ENCODE measurements at regions not wholly inside any gene's neighbourhood (a gene's known extent, or its start where the extent isn't known, plus 50 kb on each side); places are given as distances from the start of the nearest gene placed in this dataset.

DNA sequence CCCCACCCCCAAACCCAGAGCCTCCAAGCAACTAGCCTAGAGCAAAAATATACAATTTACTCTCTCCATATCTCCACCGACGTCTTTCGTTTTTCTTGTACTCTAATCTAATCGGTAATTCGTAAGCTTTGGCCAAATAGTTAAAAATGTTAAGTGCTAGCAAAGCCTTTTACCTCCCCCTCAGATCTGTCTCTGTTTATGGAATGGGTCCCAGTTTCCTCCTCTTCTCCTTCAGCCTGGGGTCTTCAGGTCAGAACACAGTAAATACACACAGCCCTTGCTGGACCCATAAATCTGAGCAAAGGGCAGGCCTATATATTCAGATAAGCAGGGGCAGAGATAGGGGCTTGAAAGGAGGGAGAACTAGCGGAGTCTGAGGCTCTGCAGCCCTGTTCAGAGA is 267.4 kb downstream of the MEIS1 start:
- DNase-seq (ENCODE audit: missing footprints): no peak
- no peak for ATAC-seq
- intact Hi-C loops (cut with DNase I): no loop called here

DNA sequence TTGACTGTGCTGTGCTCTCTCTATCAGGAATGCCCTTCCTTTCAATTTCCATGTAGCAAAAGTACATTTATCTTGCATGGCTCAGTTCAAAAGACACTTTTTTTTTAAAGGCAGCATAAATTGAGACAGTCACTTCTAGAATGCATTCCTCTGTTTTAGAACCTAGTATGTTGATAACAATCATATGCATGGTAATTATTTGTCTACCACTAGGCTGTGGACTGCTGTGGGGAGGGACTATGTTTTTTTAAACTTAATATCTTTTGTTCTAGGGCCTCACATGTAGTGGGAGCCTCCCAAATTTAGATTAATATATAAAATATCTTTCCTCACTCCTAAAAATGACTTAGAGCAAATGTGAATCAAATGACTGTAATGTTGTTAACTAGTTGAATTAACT is 269.9 kb downstream of the MEIS1 start:
- DNase-seq (ENCODE audit: missing footprints) (no peak), ATAC-seq (no peak)
- intact Hi-C loops (cut with DNase I): no loop called here

DNA sequence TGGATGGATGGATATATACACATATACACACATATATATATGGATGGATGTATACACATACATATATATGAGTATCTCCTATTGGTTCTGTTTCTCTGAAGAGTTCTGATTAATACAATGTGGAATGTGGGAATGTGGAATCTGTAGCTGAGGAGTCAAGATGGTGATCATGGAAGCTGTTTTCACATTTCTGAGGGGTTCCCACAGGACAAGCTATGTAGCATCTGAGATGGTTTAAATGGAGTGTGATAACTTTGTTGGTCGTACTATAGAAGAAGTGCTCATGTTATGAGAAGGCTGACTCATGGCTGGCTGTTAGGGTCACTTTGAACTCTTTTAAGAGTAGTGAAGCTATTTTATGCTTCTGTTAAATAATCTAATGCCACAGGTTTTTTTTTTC is 279.7 kb downstream of the MEIS1 start:
- ATAC-seq: no peak
- intact Hi-C loops (cut with DNase I): no loop called here

DNA sequence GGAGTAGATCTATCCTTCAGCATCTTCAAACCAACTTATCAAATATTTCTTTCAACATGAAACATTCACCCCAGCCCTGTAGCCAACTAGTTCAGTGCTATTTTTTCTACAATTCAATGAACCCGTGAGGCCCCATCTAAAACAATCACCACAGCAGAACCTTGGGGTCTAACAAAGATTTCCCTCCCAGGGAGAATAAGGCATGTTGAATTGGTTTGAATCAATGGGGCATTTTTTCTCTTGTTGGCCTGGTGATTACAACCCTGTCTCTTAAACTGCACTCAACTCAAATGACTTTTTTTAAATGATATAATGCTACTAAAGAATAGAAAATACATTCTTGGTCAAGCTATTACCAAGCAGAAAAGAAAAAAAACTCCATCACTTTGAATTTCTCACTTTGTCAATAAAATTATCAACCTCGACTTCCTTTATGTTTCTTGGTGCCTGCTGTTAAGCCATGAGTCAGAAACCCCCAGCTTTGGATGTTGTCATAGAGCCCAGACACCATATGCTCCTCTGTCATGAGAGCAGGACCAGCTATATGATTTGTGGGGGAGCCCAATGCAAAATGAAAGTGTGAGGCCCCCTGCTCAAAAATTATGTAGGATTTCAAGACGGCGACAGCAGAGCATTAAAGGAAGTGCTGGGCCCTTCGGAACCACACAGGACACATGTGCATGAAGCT is 282.4 kb downstream of the MEIS1 start:
- DNase-seq (ENCODE audit: missing footprints) (no peak), ATAC-seq (no peak)
- intact Hi-C loops (cut with DNase I): no loop called here

More for the DNA sequence above, 279.7 kb downstream of the MEIS1 start:
- no peak for DNase-seq (ENCODE audit: missing footprints)

DNA sequence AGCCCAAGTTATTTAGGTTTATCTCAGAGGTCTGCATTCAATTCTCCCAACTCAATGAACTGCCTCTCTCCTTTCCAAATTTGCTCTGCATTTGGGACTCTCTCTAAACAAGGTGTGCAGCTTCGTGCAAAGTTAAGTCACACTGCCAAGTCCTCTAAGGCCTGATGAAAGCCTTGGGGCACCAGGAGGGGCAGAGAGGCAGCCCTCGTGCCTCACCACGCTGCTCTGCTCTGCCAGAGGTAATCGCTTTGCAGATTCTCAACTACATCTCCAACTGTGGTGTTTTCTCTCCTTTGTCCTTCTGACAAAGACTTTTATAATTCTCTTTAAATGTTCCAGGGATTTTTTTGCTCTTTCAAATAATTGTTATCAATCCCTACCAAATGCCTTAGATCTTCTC is 283.0 kb downstream of the MEIS1 start:
- DNase-seq (ENCODE audit: missing footprints) (no peak), ATAC-seq (no peak)
- intact Hi-C loops (cut with DNase I): no loop called here

DNA sequence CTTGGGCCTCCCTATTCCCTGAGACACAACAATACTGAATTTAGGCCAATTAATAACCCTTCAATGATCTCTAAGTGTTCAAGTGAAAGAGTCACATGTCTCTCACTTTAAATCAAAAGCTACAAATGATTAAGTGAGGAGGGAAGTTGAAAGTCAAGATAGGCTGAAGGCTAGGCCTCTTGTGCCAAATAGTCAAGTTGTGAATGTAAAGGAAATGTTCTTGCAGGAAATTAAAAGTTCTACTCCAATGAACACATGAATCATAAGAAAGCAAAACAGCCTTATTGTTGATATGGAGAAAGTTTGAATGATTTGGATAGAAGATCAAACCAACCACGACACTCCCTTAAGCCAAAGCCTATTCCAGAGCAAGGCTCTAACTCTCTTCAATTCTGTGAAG is 286.9 kb downstream of the MEIS1 start:
- intact Hi-C loops (cut with DNase I): no loop called here
- no peak for DNase-seq (ENCODE audit: missing footprints)
- no peak for ATAC-seq

DNA sequence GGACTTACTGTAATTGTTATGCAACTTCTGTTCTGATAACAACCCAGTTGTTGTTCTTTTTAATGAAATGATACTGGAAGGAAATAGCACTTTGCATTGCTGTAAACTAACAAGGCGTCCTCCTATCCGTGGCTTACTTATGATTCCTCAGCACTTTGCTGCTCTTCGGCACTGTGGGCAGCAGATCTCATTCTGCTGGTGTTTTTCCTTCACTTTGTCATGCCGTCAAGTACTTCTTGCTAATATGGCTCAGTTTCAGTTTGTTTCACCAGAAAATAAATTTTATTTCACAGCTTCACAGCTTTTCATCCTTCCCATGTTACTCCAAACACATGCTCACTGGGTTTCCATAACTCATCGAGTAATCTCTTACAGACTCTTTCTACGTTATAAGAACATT is 289.3 kb downstream of the MEIS1 start:
- intact Hi-C loops (cut with DNase I): no loop called here
- DNase-seq (ENCODE audit: missing footprints) (no peak), ATAC-seq (no peak)

DNA sequence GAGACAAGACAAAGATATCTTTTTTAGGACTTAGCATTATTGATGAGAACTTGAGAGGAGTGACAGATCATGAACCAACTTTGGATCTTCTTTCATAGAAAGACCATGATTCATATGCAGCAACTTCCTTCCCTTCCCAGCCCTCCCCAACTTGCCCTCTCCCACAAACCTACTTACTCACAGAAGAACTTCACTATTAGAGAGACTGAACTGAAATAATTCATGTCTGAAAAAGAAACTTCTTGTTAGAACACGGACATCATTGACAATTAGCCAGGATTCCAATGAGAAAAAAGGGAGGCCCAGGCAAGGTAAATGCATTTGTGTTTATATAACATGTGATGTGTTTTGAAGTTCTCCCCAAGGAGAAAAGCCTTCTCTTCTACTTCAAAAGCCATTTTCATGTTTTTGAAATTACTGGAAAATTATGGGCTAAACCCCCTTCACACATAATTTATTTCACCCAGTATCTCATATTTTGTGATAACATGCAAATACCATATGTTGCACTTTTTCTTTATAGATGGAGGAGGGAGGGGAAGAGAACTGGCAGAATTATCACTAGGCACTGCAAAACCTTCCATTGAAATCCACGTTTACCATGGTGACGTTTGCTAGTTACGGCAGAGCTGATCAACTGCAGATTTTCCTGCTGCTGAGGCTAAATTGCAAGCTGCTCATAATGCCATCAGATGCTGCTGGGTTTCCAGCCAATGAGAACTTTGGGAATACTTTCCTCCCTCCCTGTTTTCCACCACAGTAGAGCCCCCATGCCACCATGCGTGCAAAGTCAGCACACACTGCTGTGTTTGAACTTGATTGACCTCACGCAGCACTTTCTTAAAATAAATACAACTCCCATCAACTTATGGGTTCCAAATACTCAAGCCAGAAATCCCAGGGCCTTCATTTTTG is 294.7 kb downstream of the MEIS1 start:
- DNase-seq (ENCODE audit: missing footprints) (no peak), ATAC-seq (no peak)
- intact Hi-C loops (cut with DNase I): no loop called here

DNA sequence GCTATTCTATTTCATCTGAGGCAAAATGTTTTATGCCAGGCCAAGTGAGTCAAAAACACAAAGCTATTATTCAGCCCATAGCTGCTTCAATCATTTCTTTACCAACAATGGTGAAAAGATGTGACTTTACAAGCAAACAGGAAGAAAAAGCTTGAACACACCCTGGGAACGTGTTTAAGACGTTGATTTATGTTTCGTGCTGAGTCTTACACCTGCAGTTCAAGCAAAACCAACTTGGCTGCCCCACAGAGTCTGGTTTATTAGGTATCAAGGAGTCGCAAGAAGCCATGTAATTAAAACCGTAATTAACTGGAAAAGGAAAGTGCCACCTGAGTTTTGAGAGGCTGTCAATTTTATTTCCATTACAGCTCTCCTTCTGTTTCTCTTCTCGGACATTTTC is 295.5 kb downstream of the MEIS1 start:
- DNase-seq (ENCODE audit: missing footprints) (no peak), ATAC-seq (no peak)
- intact Hi-C loops (cut with DNase I): no loop called here

DNA sequence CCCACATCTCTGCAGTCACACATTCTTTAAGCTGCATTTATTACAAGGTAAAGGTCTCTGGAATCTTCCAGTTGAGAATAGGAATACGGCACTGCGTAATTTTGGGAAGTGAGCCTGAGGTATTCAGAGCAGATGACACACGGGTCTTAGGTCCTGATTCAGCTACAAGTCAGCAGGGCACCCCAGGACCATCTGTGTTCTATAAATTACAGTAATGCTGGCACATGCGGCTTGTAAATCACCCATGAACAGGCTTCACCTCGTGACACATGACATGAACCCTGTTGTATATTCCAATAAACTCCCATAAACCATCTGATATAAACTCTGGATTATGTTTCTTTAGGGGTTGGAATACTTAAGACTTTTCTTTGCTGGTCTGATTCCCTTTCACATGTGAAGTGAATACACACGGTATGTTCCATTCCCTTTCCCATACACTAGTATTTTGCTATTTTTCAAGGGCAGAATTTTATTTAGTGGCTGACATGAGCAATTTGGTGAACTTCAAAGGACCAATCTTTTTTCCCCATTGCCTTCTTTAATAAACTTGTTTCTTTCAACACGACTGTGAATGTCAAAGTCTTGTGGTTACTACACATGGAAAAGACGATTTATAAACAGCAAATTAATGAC is 298.6 kb downstream of the MEIS1 start:
- ATAC-seq (no peak), DNase-seq (ENCODE audit: missing footprints) (no peak)
- intact Hi-C loops (cut with DNase I): no loop called here

DNA sequence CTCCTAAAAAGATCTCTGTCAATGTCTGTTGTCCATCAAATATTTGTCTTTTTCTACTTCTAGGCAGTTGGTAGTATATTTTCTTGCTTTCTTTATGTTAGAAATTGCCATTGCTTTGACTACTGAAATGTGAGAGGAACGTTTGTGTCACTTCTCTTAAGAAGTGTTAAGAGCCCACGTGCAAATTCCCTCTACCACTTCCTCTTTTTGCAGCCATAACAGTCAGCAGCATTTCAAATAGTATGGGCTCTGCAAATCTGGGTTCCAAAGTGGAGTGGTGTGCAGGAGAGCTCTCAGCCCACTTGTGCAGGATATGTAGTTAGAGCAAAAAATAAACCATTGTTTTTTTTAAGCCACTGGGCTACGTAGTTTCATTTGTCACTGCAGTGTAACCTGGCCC is 314.0 kb downstream of the MEIS1 start:
- intact Hi-C loops (cut with DNase I): no loop called here
- DNase-seq (ENCODE audit: missing footprints) (no peak), ATAC-seq (no peak)

DNA sequence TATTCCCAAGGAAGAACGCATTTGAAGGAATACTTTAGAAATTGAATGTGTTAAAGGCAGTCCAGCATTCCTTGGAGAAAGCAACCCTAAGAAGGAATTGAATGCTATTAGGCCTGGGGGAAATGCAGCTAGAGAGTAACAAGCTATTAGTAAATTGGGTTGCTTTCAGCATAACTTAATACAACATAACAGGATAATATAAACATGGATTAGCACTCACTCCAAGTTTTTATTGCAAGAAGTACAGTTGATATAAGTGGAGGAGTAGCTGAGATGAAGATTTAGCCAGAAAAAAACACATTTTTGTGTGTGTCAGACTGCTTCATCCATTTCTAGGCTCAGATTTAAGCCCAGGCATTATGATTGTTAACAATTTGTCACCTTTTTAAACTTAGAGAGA is 314.6 kb downstream of the MEIS1 start:
- intact Hi-C loops (cut with DNase I): no loop called here
- no peak for DNase-seq (ENCODE audit: missing footprints)
- no peak for ATAC-seq

DNA sequence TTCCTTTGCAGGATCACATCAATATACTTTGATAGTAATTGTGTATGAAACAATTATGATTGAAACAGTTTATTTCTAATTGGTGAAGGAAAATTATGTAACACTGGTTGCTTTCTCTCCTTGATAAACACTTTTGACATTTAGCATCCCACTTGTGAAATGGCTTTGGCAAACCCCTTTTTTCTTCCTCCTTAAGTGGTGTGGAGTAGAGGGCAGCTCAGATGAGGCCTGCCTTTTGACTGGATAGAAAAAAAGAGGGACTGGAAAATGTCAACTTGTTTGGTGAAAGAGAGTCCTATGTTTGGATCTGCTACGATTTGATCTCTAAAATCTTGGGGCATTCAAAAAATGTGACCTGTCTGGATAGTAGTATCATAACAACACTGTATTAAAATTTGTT is 318.3 kb downstream of the MEIS1 start:
- intact Hi-C loops (cut with DNase I): no loop called here
- DNase-seq (ENCODE audit: missing footprints): no peak
- no peak for ATAC-seq

DNA sequence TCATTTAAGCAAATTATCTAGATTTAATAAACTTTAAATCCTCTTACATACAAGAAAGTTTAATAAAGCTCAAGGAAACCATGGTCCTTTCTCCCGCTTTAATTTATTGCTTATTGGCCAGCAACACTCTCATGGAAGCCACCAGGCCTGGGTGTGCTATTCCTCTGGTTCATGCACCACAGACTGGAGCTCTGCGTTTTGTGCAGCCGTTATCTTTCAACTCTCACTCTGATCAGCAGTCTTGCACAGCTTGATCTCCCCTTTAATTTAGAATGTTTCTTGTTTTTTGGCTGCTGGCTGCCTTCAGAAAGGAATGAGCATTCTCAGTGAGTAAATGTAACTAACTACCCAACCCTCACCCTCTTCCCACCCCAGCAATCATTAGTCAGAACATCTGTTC is 318.7 kb downstream of the MEIS1 start:
- intact Hi-C loops (cut with DNase I): no loop called here
- no peak for DNase-seq (ENCODE audit: missing footprints)
- no peak for ATAC-seq

DNA sequence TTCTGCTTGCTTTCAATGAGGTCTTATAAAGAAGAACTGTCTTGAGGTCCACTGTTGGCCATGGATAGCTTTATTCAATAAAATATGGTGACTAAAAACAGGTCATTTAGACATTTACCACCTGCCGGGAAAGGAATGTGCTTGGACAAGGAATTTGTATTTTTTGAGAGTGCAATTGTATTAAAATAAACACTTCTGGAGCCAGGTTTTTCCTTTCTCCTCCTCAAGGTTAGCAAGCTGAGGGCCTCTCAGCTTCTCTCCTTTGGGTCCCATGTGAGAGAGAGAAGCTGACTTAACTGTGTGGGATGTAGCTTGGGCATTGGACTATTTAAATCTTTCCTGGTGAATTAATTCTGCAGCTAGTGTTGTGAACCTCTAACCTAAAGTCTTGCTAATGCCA is 321.0 kb downstream of the MEIS1 start:
- ATAC-seq (no peak), DNase-seq (ENCODE audit: missing footprints) (no peak)
- intact Hi-C loops (cut with DNase I): no loop called here

DNA sequence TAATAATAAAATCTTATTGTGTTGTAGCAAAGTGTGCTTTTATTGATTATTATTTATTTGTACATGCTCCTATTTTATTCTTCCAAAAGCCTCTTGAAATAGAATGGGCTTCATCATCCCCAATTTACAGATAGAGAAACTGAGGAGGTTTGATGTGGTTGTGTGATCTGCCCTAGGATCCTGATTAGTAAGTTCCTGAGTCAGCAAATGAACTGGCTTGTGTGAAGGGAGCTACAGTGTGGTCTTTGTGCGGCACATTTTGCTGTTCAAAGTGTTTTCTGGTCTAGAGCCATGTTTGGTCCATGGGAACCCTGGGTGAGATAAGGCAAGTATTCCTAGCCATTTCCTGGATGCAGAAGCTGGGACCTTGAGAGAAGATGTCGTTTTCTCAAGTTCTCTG is 326.9 kb downstream of the MEIS1 start:
- DNase-seq (ENCODE audit: missing footprints) (no peak), ATAC-seq (no peak)
- intact Hi-C loops (cut with DNase I): no loop called here

DNA sequence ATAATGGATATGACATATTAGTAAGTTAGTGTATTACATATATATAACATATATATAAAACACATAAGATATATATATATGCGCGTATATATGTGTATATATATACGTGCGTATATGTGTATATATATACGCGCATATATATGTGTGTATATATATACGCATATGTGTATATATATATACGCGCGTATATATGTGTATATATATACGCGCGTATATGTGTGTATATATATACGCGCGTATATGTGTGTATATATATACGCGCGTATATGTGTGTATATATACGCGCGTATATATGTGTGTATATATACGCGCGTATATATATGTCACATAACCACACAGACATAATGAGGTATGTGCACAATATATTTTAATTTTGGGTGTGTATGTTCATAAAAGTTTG is 327.8 kb downstream of the MEIS1 start:
- DNase-seq (ENCODE audit: missing footprints) (no peak), ATAC-seq (no peak)
- intact Hi-C loops (cut with DNase I): no loop called here

DNA sequence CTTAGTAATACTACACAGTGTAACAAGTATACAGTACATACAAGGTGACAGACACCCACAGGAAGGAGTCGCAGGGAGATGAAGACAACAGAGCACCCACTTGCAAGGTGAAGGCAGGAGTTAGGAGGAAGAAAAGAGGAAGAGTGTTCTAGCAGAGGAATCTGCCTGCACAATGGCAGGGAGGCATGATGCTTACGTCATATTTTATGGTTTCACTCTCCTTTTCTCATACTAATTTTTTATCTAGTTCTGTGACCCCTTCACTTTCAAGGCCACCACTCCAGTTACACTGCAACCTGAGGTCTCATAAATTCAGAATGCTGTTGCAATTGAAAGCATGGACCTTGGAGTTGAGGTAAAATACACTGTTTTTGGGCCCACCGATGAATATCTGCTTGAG is 331.7 kb downstream of the MEIS1 start:
- intact Hi-C loops (cut with DNase I): no loop called here
- DNase-seq (ENCODE audit: missing footprints): no peak
- ATAC-seq: no peak

DNA sequence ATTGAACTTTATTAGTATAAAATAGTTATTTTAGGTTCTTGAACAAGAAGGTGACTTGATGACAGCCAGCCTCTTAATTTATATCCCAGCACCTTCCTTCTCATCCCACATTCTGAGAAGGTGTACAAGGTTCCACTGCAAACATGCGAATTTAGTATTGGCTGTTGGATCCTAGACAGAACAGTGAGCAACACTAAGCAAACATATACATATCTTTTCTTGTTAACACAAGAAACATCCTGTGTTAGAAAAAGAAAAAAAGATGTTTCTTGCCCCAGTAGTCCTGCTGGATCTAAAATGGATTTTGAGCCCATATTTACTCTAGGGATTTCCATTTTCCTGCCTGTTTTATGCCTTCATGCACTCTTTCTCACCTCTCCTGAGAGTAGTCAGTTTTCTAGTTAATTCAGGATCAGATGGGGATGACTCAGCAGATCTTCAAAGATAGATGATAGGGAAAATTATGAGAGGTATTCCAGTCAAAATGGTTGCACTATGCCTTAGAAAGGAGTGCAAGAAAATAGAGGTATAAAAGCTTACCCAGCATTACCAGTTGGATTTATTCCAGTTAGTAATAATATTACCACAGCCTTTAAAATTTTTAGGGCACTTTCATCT is 336.5 kb downstream of the MEIS1 start:
- no peak for DNase-seq (ENCODE audit: missing footprints)
- no peak for ATAC-seq
- intact Hi-C loops (cut with DNase I): no loop called here

DNA sequence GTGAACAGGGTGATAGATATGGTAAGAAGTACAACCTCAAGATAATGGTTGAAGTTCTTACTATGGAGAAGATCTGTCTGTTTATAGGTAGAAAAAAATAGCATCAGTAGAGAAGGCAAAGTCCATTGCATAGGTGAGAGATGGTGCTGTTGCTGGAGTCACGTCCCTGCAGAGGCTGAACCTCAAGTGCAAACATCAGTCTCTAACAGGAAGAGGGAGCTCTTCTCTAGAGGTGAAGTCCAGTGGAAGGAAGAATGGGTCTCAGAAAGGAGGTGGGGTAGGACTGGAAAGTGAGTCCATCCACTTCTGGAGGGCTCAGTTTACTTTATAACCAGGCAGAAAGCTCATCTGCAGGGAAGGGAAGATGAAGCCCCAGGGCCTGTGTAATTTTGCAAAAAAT is 337.7 kb downstream of the MEIS1 start:
- intact Hi-C loops (cut with DNase I): no loop called here
- DNase-seq (ENCODE audit: missing footprints): no peak
- no peak for ATAC-seq
